Epidermal melanocyte (primary cell): ENCODE measurements at regions not wholly inside any gene's neighbourhood (a gene's known extent, or its start where the extent isn't known, plus 50 kb on each side); places are given as distances from the start of the nearest gene placed in this dataset.
"Not testable (repeated sequence)": the region's sequence is repeated elsewhere in the genome, so short reads cannot be mapped to it uniquely, and the experiment has no call there.

Experiments
- DNase-seq: peaks from one replicate; pipeline ENCODE4 v3.0.0; 2011; ENCODE audit warnings: low spot score; ENCODE audit not compliant: insufficient read length

GRCh38 chr3:118208642-118209041 lies 826.0 kb downstream of the IGSF11 start:
- no peak for DNase-seq

GRCh38 chr3:118213892-118214291 lies 820.8 kb downstream of the IGSF11 start:
- no peak for DNase-seq

- no peak for DNase-seq
Observed at GRCh38 chr3:118226206-118226605, 808.4 kb downstream of the IGSF11 start.

GRCh38 chr3:118227191-118227590 lies 807.5 kb downstream of the IGSF11 start:
- no peak for DNase-seq

- DNase-seq: no peak
Observed at GRCh38 chr3:118228151-118228550, 806.5 kb downstream of the IGSF11 start.

- DNase-seq: no peak
Observed at GRCh38 chr3:118229196-118229595, 805.5 kb downstream of the IGSF11 start.

GRCh38 chr3:118231578-118231977 lies 803.1 kb downstream of the IGSF11 start:
- no peak for DNase-seq

GRCh38 chr3:118239253-118239652 lies 795.4 kb downstream of the IGSF11 start:
- no peak for DNase-seq

- no peak for DNase-seq
Observed at GRCh38 chr3:118244761-118245160, 789.9 kb downstream of the IGSF11 start.

- no peak for DNase-seq
Observed at GRCh38 chr3:118245312-118245711, 789.3 kb downstream of the IGSF11 start.

- not testable (repeated sequence) for DNase-seq
Observed at GRCh38 chr3:118258850-118259249, 775.8 kb downstream of the IGSF11 start.

GRCh38 chr3:118262800-118263402 lies 771.7 kb downstream of the IGSF11 start:
- DNase-seq: no peak

GRCh38 chr3:118267588-118267987 lies 767.1 kb downstream of the IGSF11 start:
- no peak for DNase-seq

- no peak for DNase-seq
Observed at GRCh38 chr3:118269537-118270125, 765.0 kb downstream of the IGSF11 start.

GRCh38 chr3:118272991-118273390 lies 761.7 kb downstream of the IGSF11 start:
- no peak for DNase-seq

GRCh38 chr3:118277814-118278213 lies 756.8 kb downstream of the IGSF11 start:
- no peak for DNase-seq

GRCh38 chr3:118292841-118293240 lies 741.8 kb downstream of the IGSF11 start:
- DNase-seq: no peak

GRCh38 chr3:118298133-118298532 lies 736.5 kb downstream of the IGSF11 start:
- DNase-seq: no peak

- DNase-seq: no peak
Observed at GRCh38 chr3:118304557-118304956, 730.1 kb downstream of the IGSF11 start.

- no peak for DNase-seq
Observed at GRCh38 chr3:118332699-118333098, 701.9 kb downstream of the IGSF11 start.

- no peak for DNase-seq
Observed at GRCh38 chr3:118337649-118338048, 697.0 kb downstream of the IGSF11 start.

GRCh38 chr3:118347396-118348168 lies 687.1 kb downstream of the IGSF11 start:
- DNase-seq: no peak

- DNase-seq: no peak
Observed at GRCh38 chr3:118348169-118348557, 686.5 kb downstream of the IGSF11 start.
